GM19043 (cell line): ENCODE measurements at regions not wholly inside any gene's neighbourhood (a gene's known extent, or its start where the extent isn't known, plus 50 kb on each side); places are given as distances from the start of the nearest gene placed in this dataset.
"Not testable (repeated sequence)": the region's sequence is repeated elsewhere in the genome, so short reads cannot be mapped to it uniquely, and the experiment has no call there.

ENCODE experiments used
- ATAC-seq: cut with Tn5 transposase; IDR thresholded peaks from one replicate; pipeline ENCODE4 v1.9.1; 2021; ENCODE audit warnings: low read depth; ENCODE audit not compliant: unreplicated experiment

- ATAC-seq = not testable (repeated sequence)
These were observed 74.4 kb upstream of the TBC1D5 start for GRCh38 chr3:17816839-17817238.

- not testable (repeated sequence) for ATAC-seq
These were observed 69.9 kb upstream of the TBC1D5 start for GRCh38 chr3:17812328-17812727.

GRCh38 chr3:17811646-17812045, 69.2 kb upstream of the TBC1D5 start:
- no peak for ATAC-seq

GRCh38 chr3:17810759-17811158, 68.3 kb upstream of the TBC1D5 start:
- no peak for ATAC-seq

- no peak for ATAC-seq
These were observed 66.6 kb upstream of the TBC1D5 start for GRCh38 chr3:17808994-17809393.

GRCh38 chr3:17806876-17807275, 64.4 kb upstream of the TBC1D5 start:
- no peak for ATAC-seq

GRCh38 chr3:17806201-17806600, 63.8 kb upstream of the TBC1D5 start:
- no peak for ATAC-seq

- ATAC-seq = no peak
These were observed 63.1 kb upstream of the TBC1D5 start for GRCh38 chr3:17805461-17805940.

- ATAC-seq = peak; percentile 71
These were observed 60.5 kb upstream of the TBC1D5 start for GRCh38 chr3:17802950-17803349.

GRCh38 chr3:17801131-17801530, 58.7 kb upstream of the TBC1D5 start:
- ATAC-seq = no peak

GRCh38 chr3:17800232-17800631, 57.8 kb upstream of the TBC1D5 start:
- ATAC-seq = no peak

- ATAC-seq = no peak
These were observed 56.9 kb upstream of the TBC1D5 start for GRCh38 chr3:17799312-17799711.

- ATAC-seq = no peak
These were observed 55.6 kb upstream of the TBC1D5 start for GRCh38 chr3:17798000-17798399.

GRCh38 chr3:17795711-17796110, 53.3 kb upstream of the TBC1D5 start:
- no peak for ATAC-seq

- no peak for ATAC-seq
These were observed 52.8 kb upstream of the TBC1D5 start for GRCh38 chr3:17795280-17795679.

- ATAC-seq = no peak
These were observed 51.2 kb upstream of the TBC1D5 start for GRCh38 chr3:17793542-17794195.
